ENCODE measurements at regions not wholly inside any gene's neighbourhood (a gene's known extent, or its start where the extent isn't known, plus 50 kb on each side); places are given as distances from the start of the nearest gene placed in this dataset.

- no peak for DNase-seq (ENCODE audit: low spot score)
- TF ChIP-seq, protein P1, sequence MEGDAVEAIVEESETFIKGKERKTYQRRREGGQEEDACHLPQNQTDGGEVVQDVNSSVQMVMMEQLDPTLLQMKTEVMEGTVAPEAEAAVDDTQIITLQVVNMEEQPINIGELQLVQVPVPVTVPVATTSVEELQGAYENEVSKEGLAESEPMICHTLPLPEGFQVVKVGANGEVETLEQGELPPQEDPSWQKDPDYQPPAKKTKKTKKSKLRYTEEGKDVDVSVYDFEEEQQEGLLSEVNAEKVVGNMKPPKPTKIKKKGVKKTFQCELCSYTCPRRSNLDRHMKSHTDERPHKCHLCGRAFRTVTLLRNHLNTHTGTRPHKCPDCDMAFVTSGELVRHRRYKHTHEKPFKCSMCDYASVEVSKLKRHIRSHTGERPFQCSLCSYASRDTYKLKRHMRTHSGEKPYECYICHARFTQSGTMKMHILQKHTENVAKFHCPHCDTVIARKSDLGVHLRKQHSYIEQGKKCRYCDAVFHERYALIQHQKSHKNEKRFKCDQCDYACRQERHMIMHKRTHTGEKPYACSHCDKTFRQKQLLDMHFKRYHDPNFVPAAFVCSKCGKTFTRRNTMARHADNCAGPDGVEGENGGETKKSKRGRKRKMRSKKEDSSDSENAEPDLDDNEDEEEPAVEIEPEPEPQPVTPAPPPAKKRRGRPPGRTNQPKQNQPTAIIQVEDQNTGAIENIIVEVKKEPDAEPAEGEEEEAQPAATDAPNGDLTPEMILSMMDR (IDR thresholded peaks at IDR 0.05; ENCODE audit: extremely low read depth, missing control alignments) = no peak
Measured at GRCh38 chr5:106956886-106957285, 713.9 kb downstream of the EFNA5 start.

DNA sequence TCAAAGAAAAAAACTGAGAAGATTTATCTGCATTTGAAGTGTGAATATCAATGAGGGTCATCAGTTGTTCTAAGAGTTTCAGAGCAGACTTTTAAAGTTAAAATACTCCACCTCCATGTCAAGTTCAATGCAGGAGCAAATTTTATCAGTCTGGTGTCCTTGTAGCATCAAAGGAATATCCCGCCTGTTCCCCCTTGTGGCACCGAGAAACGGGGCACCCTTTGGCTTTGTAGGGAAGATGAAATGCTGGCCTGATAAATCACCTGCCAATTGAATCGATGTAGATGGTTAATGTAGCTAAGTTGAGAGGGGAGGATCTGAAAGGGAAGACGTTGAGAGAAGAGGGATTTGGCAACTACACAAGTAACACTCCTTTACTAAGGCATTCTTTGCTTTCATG lies 714.5 kb downstream of the EFNA5 start:
- TF ChIP-seq, protein P1 (IDR thresholded peaks at IDR 0.05; ENCODE audit: extremely low read depth, missing control alignments) = no peak
- DNase-seq (ENCODE audit: low spot score) = no peak

- DNase-seq (ENCODE audit: low spot score) = no peak
- TF ChIP-seq, protein P1 (IDR thresholded peaks at IDR 0.05; ENCODE audit: extremely low read depth, missing control alignments) = no peak
Measured at GRCh38 chr5:106940986-106941385, 729.8 kb downstream of the EFNA5 start.

DNA sequence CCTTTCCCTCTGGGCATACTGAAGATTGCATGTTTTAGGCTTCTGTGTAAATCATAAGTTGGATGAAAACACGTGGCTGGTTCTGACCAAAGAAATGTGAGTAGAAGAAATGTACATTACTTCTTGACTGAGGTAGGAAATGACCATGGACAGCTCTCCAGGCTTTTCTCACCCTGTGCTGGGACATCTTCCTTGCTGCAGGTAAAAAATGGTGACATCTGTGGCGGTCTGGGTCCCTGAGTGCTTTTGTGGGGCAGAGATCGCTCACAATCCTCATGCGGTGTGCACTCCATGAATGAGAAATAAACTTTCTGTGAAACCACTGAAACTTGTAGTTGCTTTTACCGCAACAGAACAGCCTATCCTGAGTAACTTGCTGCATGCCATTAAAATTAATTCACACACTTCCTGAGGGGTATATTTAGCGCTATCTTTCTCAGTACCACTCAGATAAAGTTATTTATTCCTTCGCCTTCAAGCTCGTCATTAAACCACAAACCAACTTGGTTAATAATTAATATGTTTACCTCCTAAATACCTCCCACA lies 730.4 kb downstream of the EFNA5 start:
- TF ChIP-seq, protein P1 (IDR thresholded peaks at IDR 0.05; ENCODE audit: extremely low read depth, missing control alignments) = no peak
- DNase-seq (ENCODE audit: low spot score) = no peak

- TF ChIP-seq, protein P1 (IDR thresholded peaks at IDR 0.05; ENCODE audit: extremely low read depth, missing control alignments) = no peak
- DNase-seq (ENCODE audit: low spot score) = no peak
Measured at GRCh38 chr5:106923409-106923808, 747.3 kb downstream of the EFNA5 start.

- no peak for DNase-seq (ENCODE audit: low spot score)
- TF ChIP-seq, protein P1 (IDR thresholded peaks at IDR 0.05; ENCODE audit: extremely low read depth, missing control alignments) = no peak
Measured at GRCh38 chr5:106921567-106921966, 749.2 kb downstream of the EFNA5 start.

DNA sequence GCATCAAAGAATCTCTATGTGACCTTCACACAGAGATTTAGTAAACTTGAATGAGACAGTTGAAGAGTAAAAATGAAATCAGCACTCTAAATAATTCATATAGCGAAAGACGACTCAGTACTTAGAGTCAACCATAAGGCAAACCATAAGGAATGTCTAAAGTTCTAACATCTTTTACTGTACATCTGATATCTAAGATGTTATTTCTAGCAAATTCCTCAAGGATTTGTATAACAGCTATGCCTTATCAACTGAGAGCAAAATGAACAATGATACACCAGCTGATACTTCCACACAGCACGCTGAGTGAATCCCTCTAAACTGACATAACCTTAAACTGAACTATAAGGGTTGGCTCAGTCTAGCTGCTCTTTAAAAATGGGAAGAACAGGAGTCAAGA lies 760.3 kb downstream of the EFNA5 start:
- no peak for DNase-seq (ENCODE audit: low spot score)
- TF ChIP-seq, protein P1 (IDR thresholded peaks at IDR 0.05; ENCODE audit: extremely low read depth, missing control alignments) = no peak
